GM18909 (cell line): ENCODE measurements at regions not wholly inside any gene's neighbourhood (a gene's known extent, or its start where the extent isn't known, plus 50 kb on each side); places are given as distances from the start of the nearest gene placed in this dataset.

ENCODE experiments used
- ATAC-seq: cut with Tn5 transposase; IDR thresholded peaks from one replicate; pipeline ENCODE4 v1.9.1; 2021; ENCODE audit warnings: mild to moderate bottlenecking; ENCODE audit not compliant: unreplicated experiment, poor library complexity

DNA sequence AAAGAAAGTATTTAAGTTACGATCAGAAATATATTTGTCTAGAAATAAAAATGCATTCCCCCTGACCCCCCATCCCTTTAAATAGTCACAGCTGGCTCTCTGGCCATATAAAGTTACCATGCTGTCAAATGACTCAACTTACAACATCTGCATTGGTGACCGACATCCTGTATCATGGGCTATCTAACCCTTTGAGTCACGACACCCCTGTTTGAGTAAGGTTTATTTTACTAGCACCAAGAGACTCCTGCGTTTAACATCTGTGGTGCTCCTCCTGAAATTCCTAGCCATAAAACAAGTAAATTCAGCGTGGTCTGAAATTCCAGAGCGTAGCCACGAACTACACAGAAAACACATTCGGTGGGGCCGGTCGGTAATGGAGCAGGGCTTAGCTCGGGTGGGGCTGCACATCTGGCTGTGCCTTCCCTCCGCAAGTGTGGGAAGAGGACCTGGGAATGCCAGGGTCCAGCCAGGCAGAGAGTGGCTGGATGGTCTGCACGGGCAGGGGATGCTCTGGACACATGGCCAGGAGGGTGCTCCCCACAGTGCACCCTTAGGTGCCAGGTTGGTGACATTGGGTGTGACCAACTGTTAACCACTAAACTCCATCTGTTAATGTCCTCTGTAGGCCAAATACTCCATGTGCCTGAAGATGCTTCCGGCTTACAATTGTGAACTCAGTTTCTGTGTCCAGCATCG, 53.0 kb upstream of the CLDN14 start:
- no peak for ATAC-seq

DNA sequence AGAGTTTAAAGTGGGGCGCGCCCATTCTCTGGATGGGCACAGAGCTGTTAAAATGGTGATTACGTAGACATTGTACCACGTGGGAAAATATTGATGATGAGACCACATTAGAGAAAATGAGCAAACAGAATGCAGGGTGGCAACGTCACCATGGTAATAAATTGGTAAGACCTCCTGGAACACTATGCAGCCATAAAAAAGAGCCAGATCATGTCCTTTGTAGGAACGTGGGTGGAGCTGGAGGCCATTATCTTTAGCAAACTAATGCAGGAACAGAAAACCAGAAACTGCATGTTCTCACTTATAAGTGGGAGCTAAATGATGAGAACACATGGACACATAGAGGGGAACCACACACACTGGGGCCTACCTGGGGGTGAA, 53.5 kb upstream of the CLDN14 start:
- ATAC-seq, result no peak

DNA sequence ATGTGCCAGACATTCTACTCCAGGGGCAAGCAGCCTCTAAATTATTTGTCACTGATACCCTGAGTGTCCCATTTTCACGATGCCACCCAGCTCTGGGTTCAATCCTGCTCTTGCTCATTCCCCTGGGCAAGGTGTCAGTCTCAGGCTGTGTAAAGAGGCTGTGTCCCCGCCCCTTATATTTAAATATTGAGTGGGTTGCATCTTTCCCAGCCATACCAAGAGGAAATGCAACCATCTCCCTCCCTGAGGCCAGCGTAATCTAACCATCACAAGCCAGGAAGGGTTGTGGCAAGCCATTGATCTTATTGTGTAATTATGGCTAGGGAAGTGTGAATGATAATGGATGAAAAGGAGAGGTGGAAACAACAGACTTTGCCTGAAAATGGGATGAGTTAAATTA, 54.7 kb upstream of the CLDN14 start:
- no peak for ATAC-seq

DNA sequence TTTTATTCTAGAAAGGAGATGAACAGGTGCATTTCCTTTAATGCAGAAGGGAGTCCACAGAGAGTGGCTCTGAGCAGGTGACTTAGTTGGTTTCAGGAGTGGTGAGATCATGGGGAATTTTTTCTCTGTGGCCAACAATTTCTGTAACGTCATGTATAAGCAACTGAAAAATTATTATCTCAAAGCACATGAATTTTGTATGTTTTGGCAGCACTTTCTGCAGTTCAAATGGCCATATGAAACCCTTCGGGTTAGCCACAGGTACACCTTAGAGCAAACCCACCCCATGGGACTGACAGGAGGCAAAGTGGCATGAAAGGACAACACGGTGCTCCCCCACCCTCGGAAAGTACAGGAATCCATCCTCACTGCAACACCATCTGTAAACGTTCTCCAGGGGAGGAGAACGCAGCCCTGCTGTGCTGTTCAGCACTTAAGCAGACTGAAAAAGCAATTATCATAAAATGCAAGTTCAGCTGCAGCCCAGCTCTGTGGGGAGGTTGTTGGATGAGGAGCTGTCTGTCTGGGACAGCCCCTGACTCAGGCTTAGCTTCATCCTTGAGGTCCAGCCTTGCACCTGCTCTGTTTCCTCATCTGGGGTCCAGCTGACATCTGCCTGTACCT, 55.8 kb upstream of the CLDN14 start:
- peak; percentile 79 for ATAC-seq

DNA sequence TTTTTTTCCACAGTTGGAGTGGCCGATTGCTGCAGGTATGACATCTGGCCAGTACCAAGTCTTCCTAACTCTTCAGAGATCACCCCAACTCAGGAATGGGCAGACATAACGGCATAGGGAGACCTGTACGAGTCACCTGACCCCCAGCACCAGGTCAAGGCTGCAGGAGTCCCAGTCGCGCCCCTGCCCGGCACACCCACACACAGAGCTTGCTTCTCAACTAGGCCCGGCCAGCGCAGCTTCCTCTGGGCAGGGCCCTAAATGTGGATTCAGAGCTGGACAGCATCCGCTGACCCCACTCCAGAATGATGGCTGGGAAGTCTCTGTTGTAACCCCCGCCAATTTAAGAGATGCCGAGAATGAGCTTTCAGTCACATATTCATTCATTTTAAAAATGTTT, 58.8 kb upstream of the CLDN14 start:
- no peak for ATAC-seq

DNA sequence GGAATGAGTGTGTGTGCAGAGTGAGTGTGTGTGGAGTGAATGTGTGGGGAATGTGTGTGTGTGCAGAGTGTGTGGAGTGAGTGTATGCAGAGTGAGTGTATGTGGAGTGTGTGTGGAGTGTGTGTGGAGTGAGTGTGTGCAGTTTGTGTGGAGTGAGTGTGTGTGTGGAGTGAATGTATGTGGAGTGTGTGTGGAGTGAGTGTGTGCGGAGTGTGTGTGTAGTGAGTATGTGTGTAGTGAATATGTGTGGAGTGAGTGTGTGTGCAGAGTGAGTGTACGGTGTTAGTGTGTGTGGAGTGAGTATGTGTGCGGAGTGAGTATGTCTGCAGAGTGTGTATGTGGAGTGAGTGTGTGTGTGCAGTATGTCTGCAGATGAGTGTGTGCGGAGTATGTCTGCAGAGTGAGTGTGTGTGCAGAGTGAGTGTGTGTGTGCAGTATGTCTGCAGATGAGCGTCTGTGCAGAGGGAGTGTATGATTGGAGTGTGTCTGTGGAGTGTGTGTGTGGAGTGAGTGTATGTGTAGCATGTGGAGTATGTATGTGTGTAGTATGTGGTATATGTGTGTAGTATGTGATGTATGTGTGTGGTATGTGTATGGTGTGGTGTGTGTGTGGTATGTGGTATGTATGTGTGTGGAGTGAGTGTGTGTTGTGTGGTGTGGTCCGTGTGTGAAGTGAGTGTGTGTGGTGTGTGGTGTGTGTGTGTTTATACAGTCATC, 59.7 kb upstream of the CLDN14 start:
- no peak for ATAC-seq

DNA sequence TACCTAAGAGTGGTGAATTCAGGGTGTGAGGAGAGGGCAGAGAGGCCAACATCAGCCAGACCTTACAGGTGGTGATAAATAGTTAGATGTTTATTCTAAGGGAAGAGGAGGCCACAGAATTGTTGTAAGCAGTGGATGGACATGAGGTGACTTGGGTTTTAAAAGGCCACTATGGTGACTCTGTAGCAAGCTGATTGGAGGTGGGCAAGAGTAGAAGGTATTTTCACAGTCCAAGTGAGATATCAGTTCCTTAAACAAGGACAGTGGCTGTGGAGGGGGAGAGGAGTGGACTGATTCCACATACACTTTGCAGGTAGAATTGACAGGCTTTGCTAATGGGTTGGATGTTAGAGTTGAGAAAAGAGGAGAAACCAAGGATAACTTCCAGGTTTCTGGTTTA, 60.8 kb upstream of the CLDN14 start:
- ATAC-seq, result no peak

DNA sequence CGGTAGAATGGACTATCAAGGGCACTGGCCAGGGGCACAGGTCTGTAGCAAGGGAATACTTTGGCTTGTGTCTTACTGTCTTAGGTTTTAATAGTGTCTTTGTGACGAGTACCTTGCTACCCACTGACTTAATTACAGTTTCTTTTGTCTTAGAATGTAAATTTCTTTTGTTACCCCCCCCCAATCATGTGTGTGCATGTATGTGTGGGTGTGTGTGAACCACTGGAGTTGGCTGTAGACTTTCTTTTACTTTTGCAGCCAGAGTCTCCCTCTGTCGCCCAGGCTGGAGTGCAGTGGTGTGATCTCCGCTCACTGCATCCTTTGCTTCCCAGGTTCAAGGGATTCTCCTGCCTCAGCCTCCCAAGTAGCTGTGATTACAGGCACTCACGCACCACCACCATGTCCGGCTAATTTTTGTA, 61.8 kb upstream of the CLDN14 start:
- no peak for ATAC-seq

DNA sequence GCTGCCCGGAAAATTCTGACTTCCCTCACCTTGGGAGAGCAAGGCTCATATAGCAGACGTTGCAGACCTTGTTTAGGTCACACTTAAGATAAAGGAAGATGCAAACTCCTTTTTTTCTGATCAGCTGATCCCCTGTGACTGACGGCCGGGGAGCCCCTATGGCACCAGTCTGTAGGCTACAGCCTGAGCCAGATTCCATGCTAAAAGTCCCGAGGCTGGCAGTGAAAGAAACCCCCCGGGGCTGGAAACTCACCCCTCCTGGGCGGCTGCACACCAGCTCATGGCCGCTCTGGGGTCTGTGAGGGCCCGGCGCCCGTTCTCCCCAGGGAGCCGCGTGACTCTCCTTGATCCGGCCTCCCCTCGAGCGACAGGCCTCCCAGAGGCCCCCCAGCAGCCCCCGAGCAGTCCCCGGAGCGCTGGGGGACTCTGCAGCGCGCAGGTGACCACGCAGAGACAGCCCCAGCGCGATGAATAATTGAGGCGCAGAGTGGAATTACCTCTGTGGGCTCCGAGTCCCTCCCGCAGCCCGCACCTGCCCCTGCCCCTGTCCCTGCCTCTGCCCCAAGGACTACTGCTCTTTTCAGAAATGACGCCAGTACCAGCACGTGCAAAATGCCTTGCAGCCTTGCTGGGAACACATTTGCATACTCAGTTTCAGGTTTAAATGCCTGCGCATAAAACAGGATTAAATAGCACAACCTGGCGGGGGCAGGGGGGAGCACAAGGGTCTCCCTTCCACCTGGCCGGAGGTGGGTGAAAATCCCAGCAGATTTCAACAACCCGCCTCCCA, 62.6 kb upstream of the CLDN14 start:
- peak; percentile 72 for ATAC-seq

DNA sequence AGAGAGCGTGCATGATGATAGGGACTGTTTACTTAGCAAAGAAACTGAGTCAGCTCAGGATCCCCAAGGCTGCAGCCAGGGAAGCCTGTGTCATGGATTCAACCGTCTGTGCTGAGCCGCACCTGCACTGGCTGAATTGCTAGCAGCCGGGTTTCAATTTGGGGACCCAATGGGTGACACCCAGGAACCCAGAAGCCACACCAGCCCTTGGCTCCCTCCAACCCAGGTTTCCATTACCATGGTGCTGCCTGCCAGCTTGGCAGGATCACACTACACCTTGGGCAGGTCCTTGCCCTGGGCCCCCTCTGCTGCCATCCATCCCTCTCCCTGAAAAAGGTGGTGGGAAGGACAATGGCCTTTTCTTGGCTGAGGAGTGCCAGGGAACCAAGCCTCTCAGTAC, 64.0 kb upstream of the CLDN14 start:
- ATAC-seq, result no peak

DNA sequence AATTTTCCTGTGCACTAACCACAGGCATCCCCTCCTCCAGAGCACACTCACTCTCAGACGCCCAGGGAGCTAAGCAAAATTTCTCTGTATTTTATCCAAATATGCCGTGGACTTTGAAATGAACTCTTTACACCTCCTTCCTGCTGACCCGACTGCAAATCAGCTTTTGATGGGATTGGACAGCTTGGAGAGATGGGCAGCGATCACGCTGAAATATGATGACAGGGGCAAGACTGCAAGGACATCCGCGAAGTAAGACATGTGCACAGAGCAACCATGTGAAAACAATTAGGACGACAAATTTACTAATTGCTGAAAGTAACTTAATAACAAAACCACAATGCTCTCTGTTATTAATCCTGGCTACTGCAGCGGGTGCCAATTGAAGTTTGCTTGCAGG, 64.6 kb upstream of the CLDN14 start:
- no peak for ATAC-seq

DNA sequence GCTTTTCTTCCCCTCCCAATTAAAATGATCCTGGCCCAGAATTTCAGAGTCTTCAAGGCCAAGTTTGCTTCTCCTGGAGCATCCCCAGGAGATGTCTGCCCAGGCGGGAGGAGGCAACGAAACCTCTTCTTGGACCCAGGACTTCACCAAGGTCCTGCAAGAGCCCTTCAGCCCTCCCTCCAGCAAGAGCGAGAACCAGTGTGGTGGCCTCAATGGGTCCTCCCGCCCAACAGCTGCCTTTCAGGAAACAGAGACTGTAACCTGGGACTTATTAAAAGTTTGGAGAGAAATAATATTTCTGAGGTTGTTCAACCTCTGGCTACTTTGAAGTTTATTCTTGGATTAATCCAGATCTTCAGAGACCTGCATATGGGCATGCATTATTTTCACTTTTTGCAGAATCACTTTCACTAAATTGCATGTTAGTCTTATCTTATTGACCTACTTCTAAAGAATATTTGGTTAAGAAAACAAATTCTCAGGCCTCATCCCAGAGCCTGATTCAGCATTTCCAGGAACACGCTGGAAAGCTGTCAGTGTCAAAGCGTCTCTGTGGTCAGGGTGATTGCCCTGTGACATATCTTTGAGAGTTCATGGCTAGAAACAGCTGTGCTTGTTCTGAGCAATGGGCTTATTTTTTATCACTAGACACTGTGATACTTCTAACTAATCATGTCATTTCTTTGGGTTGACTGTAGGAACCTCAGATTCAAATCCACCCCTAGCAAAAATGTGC, 66.0 kb upstream of the CLDN14 start:
- no peak for ATAC-seq

DNA sequence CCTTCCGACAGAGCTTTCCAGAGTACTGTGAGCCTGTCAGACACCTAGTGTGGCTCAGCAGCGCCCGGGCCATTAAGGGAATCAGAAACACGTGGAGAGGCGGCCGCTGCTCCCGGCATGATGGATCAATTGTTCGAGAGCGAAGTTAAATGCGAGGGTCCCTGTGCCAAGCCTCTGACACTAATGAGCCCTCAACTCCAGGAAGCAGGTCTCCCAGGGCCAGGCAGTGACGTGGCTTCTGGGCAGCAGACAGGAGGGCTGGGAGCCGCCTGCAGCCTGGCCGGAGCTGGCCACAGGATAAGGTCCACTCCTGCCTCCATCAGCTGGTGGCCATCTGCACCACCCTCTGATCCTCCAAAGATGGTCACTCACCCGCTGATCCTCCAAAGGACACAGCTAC, 67.5 kb upstream of the CLDN14 start:
- no peak for ATAC-seq

DNA sequence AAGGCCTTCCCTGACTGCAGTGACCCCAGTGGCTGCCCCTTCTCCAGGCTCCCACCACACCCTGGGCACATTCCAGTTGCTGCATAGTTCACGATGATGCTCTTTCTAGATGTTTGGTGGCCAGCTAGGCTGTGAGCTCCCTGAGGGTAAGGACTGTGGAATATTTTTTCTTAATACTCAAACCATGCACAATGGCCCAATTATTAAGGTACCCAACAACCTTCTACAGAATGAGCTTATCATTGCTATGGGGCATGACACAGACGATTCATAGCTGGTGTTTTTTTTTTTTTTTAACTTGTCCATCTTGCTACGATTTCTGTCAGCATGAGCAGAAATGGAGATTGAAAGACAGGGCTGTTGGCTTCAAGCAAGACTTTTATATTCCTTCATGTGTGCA, 68.9 kb upstream of the CLDN14 start:
- no peak for ATAC-seq

DNA sequence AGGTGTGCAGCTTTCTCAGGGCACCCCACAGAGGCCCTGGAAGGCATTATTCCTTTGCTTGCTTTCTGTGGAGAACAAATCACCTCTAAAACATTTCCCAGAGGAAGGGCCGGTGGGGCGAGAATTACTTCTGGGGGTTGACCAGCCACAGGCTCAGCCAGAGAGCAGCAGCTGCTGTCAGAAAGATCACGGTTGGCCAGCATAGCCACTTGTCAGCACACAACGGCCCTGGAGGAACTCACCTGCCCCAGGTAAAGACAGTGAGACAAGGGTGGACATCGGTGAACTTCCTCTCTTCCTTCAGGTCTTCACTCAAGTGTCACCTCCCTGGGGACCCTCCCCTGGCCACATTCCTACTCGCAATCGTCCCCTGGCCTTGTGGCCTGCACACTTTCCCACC, 69.5 kb upstream of the CLDN14 start:
- ATAC-seq, result no peak

DNA sequence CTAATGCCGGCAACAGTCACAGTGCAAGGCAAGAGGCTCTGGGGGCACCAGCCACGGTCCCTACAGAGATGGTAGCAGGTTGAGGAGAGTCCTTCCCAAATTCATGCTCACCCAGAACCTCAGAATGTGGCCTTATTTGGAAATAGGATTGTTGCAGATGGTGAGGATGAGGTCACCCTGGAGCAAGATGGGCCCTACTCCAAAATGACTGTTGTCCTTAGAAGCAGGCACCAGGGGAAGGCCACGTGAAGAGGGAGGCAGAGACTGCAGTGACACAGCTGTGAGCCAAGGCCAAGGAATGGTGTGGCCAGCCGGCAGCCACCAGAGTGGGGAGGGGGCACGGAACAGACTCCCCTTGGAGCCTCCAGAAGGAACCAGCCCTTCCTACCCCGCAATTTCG, 70.8 kb upstream of the CLDN14 start:
- ATAC-seq, result no peak

DNA sequence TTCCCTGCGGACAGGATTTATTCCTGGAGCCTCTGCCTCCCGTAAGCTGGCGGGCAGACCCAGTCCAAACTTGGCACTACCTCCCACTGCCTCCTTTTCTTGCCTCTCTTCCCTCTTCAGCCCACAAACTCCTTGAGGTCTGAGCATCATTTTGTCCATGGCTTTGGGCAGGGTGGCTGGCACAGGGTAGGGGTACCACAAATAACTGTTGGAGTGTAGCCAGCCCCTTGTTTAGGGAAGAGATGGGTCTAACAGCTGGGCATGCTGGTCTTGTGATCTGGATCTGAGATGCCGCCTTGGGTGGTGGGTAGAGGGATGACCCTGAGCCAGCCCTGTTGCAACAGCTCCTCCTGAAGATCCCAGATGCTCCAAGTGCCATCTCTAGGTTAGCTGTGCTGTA, 71.4 kb upstream of the CLDN14 start:
- no peak for ATAC-seq

DNA sequence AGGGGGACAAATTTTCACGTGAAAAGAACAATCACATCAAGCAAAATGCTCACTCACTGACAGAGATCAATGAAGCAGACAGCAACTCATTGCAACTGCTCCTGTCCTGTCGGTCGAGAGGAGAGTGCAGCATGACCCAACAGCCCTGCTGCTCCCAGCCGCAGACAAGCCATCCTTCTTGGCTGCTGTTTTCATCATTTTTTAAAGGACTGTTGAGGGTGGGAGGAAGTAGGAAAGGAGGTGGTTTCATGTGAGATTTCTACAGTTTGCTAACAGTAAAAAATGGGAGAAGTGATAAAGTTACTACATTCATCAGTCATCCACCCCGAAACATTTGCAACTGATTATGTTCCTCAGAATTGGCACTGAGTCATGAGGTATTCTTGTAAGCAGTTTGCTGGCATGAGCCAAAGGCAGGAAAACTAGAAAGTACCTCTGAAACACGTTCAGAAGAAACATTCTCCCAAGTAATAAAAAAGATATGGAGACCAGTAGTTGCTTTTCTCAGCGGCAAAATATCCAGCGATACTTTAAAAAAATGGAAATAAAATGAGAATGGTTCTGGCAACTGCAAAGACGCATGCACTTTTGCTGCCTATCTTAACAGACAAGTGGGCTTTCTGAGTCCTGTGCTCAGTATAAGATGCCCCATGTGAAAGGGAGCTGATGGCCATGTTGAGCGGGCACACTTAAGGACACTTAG, 72.0 kb upstream of the CLDN14 start:
- no peak for ATAC-seq

DNA sequence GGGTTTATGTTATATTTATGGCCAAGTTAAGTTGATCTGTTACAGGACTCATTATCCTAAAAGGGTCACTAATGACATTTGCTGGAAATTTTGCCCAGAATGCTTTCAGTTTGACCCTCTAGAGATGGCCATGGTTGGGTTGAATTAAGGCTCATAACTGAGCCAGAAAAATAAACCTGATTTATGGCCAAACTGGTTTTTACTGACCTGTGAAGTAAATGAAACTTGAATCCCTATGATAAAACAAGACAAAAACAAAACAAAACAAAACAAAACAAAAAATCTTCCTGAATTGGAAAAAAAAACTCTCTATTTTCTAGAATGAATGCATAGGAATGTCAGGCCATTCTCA, 72.5 kb upstream of the CLDN14 start:
- no peak for ATAC-seq

DNA sequence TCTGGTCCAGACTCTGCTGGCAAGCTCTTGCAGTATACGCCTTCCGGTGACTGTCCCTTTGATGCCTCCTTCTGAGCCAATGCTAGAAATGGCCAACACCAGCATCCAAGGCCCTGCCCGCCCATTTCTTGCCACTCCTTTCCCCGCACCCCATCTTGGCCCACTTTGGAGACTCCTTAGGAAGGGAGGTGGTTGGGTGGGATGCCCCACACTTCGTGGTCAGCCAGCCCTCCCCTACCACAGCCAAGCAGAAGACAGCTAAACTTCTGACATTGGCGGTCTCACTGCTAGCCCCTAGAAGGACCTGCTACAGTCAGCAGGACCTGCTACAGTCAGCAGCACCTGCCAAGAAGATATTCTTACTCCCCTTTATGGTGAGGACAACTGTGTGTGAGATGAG, 73.5 kb upstream of the CLDN14 start:
- ATAC-seq, result no peak
